Lung (tissue), 11 donors: ENCODE measurements at regions not wholly inside any gene's neighbourhood (a gene's known extent, or its start where the extent isn't known, plus 50 kb on each side); places are given as distances from the start of the nearest gene placed in this dataset.

Experiments used
- ATAC-seq: fragments of 200-7000 bp; cut with Tn5 transposase; one replicate; pipeline ENCODE4 v1.9.1; 2020; ENCODE audit warnings: moderate number of reproducible peaks; ENCODE audit not compliant: insufficient read depth, low FRiP score
- DNase-seq, 3 donors: peaks; one replicate each; pipeline ENCODE4 v3.0.0-alpha.2; 2013 to 2017
- H3K27ac ChIP-seq, 2 donors: one replicate each; pipeline ENCODE4 v1.5.1; 2013; ENCODE audit warnings: mild to moderate bottlenecking in 2 of 2, moderate library complexity in 2 of 2, control low read depth in 1 of 2, inconsistent platforms in 1 of 2, low read depth in 1 of 2, low read length in 1 of 2
- H3K27me3 ChIP-seq, 3 donors: one replicate each; pipeline ENCODE4 v1.5.1; 2013; ENCODE audit warnings: low read length in 2 of 3; ENCODE audit not compliant: control insufficient read depth in 3 of 3, insufficient read depth in 3 of 3
- H3K36me3 ChIP-seq, 4 donors: one replicate each; pipeline ENCODE4 v1.5.1; 2013; ENCODE audit warnings: low read length in 4 of 4, mild to moderate bottlenecking in 1 of 4, moderate library complexity in 1 of 4; ENCODE audit not compliant: control insufficient read depth in 4 of 4, insufficient read depth in 4 of 4
- H3K4me1 ChIP-seq, 5 donors: one replicate each; pipeline ENCODE4 v1.5.1; 2013; ENCODE audit warnings: low read length in 5 of 5, mild to moderate bottlenecking in 2 of 5, moderate library complexity in 1 of 5; ENCODE audit not compliant: control insufficient read depth in 5 of 5, insufficient read depth in 5 of 5
- H3K4me3 ChIP-seq: one replicate; pipeline ENCODE4 v1.5.1; 2013; ENCODE audit warnings: mild to moderate bottlenecking, control low read depth, moderate library complexity
- H3K9ac ChIP-seq, 2 donors: one replicate each; pipeline ENCODE4 v1.5.1; 2013; ENCODE audit warnings: low read length in 2 of 2, control low read depth in 1 of 2; ENCODE audit not compliant: insufficient read depth in 1 of 2
- H3K9me3 ChIP-seq, 4 donors: one replicate each; pipeline ENCODE4 v1.5.1; 2013; ENCODE audit warnings: low read length in 3 of 4, mild to moderate bottlenecking in 1 of 4, moderate library complexity in 1 of 4; ENCODE audit not compliant: control insufficient read depth in 4 of 4, insufficient read depth in 3 of 4
- WGBS, 2 donors: extraction: QIAGEN DNeasy Blood & Tissue Kit; methylation state at CpG; one replicate each; pipeline ENCODE4 v1.1.7; 2013; 5-methylcytosine and 5-hydroxymethylcytosine counted together
- TF ChIP-seq, protein P1 (sequence below): IDR thresholded peaks from 2 replicates; pipeline ENCODE4 v1.5.1; 2012; ENCODE audit warnings: mild to moderate bottlenecking; ENCODE audit errors: control extremely low read depth, extremely low read depth
- donor health status: control.
- donor health status: control.
- donor health status: Bipolar disorder and iron deficiency.
- donor health status: healthy.
- donor health status: DM: yes; HTN: yes; CAD: no.

DNA sequence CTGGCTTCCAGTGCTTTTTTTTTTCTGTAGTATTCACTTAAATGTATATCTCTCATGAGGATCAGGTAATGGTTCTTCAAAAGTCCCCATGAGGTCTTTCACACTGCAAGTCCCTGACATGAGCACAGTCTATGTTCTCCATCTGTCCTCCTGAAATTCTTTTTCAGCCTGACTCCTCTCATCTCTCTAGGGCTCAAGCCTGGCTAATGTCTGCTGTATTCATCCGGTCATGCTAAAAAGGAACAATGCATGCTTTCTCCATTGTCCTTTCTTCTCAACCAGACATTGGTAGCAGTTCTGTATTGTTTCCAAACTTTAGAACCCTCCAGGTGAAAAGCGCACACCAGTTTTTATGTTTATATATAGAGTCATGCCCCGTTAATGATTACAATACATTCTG, 368.3 kb upstream of the OLFM3 start:
- ATAC-seq, result no peak
- WGBS, 2 donors, result 82 to 83% methylated on average over 3 of the region's 3 CpGs

DNA sequence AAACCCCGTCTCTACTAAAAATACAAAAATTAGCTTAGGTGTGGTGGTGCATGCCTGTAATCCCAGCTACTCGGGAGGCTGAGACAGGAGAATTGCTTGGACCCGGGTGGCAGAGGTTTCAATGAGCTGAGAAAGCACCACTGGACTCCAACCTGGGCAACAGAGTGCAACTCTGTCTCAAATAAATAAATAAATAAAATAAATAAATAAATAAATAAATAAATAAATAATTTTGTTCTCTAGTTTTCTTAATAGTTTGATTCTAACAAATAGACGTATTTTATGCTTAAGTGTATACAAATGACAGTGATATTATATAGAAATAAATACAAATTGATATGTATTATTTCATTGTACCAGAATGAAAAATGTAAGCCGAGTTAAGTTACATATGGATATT, 339.9 kb upstream of the OLFM3 start:
- Histone ChIP-seq H3K9ac (no peak overlapping the region), H3K27ac (no peak overlapping the region), H3K9me3 (no peaks in the 10 kb centered on the region), H3K4me1 (no peaks in the 10 kb centered on the region), H3K4me3 (no peak overlapping the region), H3K27me3 (no peaks in the 10 kb centered on the region), H3K36me3 (no peaks in the 10 kb centered on the region)
- WGBS, 2 donors, result 87 to 92% methylated on average over 5 of the region's 5 CpGs
- DNase-seq (no peak), ATAC-seq (no peak)
- TF ChIP-seq, protein P1, sequence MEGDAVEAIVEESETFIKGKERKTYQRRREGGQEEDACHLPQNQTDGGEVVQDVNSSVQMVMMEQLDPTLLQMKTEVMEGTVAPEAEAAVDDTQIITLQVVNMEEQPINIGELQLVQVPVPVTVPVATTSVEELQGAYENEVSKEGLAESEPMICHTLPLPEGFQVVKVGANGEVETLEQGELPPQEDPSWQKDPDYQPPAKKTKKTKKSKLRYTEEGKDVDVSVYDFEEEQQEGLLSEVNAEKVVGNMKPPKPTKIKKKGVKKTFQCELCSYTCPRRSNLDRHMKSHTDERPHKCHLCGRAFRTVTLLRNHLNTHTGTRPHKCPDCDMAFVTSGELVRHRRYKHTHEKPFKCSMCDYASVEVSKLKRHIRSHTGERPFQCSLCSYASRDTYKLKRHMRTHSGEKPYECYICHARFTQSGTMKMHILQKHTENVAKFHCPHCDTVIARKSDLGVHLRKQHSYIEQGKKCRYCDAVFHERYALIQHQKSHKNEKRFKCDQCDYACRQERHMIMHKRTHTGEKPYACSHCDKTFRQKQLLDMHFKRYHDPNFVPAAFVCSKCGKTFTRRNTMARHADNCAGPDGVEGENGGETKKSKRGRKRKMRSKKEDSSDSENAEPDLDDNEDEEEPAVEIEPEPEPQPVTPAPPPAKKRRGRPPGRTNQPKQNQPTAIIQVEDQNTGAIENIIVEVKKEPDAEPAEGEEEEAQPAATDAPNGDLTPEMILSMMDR, result no peak

More for the DNA sequence above, 368.3 kb upstream of the OLFM3 start:
- H3K27ac ChIP-seq, result no peak overlapping the region
- H3K36me3 ChIP-seq, result no peaks in the 10 kb centered on the region
- TF ChIP-seq, protein P1, result no peak
- H3K9me3 ChIP-seq, result no peaks in the 10 kb centered on the region
- H3K4me1 ChIP-seq, result no peaks in the 10 kb centered on the region
- H3K9ac ChIP-seq, result no peak overlapping the region
- no peaks in the 10 kb centered on the region for H3K27me3 ChIP-seq
- no peak for DNase-seq
- H3K4me3 ChIP-seq, result no peak overlapping the region

DNA sequence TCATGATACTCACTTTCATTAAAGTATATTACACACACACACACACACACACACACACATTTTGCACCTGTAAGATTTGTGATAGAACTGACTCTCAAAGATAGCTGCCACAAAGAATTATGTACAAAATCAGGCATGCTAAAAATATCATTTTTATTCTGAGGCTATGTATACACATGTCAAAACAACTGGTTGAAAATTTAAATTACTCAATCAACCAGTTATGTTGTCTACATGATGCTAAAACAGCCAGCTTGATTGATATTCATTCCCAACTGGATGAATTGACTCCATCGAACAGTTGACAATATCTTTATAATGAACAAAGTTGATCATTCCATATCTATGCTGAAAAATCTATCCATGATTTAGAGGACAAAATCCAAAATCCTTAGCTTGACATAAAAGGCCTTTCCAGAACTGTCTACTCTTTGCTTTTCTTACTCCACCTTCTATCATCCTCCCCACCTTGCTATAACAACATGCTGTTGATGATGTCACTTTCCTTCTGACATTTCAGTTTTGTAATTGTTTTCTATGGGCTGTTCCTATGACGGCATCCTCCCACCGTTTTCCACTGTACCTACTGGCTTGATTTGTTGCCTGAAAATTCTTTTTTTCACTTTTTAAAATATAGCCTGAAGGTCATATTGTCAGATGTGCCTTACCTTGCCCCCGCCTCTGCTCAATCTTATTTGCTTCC, 321.5 kb upstream of the OLFM3 start:
- Histone ChIP-seq H3K27me3 (no peaks in the 10 kb centered on the region), H3K36me3 (no peaks in the 10 kb centered on the region), H3K4me3 (no peak overlapping the region), H3K4me1 (no peaks in the 10 kb centered on the region), H3K9ac (no peak overlapping the region), H3K9me3 (no peaks in the 10 kb centered on the region), H3K27ac (no peak overlapping the region)
- TF ChIP-seq, protein P1, result no peak
- DNase-seq (no peak), ATAC-seq (no peak)
- WGBS, 2 donors, result 86 to 92% methylated on average over 4 of the region's 4 CpGs

DNA sequence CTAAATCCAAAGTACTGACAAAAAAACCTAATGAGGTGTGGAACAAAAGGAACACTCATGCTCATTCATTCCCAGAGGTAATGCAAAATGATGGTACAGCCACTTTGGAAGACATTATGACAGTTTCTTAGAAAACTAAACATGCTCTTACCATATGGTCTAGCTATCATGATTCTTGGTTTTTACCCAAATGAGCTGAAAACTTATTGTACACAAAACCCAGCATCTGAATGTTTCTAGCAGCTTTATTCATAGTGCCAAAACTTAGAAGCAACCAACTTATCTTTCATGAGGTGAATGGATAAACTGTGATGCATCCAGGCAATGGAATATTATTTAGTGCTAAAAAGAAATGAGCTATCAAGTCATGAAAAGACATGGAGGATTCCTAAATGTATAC, 318.4 kb upstream of the OLFM3 start:
- Histone ChIP-seq H3K27me3 (no peaks in the 10 kb centered on the region), H3K9me3 (no peaks in the 10 kb centered on the region), H3K4me1 (no peaks in the 10 kb centered on the region), H3K4me3 (no peak overlapping the region), H3K36me3 (no peaks in the 10 kb centered on the region), H3K27ac (no peak overlapping the region), H3K9ac (no peak overlapping the region)
- TF ChIP-seq, protein P1, result no peak
- no peak for DNase-seq
- ATAC-seq, result no peak
